DND-41 (cell line): ENCODE measurements at regions not wholly inside any gene's neighbourhood (a gene's known extent, or its start where the extent isn't known, plus 50 kb on each side); places are given as distances from the start of the nearest gene placed in this dataset.

Experiments
- EZH2 ChIP-seq: IDR thresholded peaks from 3 replicates; pipeline ENCODE4 v1.6.1; 2012; ENCODE audit warnings: borderline replicate concordance, low read depth, mild to moderate bottlenecking, moderate library complexity, low read length, inconsistent platforms; ENCODE audit not compliant: severe bottlenecking
- TF ChIP-seq, protein P1 (sequence below): IDR thresholded peaks from 2 replicates; pipeline ENCODE4 v1.5.1; 2012; ENCODE audit warnings: borderline replicate concordance, low read length, moderate library complexity, mild to moderate bottlenecking; ENCODE audit not compliant: poor library complexity, severe bottlenecking; ENCODE audit errors: extremely low read depth

- TF ChIP-seq, protein P1, sequence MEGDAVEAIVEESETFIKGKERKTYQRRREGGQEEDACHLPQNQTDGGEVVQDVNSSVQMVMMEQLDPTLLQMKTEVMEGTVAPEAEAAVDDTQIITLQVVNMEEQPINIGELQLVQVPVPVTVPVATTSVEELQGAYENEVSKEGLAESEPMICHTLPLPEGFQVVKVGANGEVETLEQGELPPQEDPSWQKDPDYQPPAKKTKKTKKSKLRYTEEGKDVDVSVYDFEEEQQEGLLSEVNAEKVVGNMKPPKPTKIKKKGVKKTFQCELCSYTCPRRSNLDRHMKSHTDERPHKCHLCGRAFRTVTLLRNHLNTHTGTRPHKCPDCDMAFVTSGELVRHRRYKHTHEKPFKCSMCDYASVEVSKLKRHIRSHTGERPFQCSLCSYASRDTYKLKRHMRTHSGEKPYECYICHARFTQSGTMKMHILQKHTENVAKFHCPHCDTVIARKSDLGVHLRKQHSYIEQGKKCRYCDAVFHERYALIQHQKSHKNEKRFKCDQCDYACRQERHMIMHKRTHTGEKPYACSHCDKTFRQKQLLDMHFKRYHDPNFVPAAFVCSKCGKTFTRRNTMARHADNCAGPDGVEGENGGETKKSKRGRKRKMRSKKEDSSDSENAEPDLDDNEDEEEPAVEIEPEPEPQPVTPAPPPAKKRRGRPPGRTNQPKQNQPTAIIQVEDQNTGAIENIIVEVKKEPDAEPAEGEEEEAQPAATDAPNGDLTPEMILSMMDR: no peak
- no peak for TF ChIP-seq EZH2
These were observed 942.9 kb downstream of the TBC1D22A start for GRCh38 chr22:47705350-47705749.
